Right atrium auricular region (tissue), 2 donors: ENCODE measurements at regions not wholly inside any gene's neighbourhood (a gene's known extent, or its start where the extent isn't known, plus 50 kb on each side); places are given as distances from the start of the nearest gene placed in this dataset.

Source experiments
- DNase-seq: peaks from one replicate; pipeline ENCODE4 v3.0.0-alpha.2; 2019; ENCODE audit warnings: low spot score
- H3K27ac ChIP-seq, 2 donors: fragments of 200-600 bp; sonication (generic); 1 replicate in 1 of 2; 2 replicates in 1 of 2; pipeline ENCODE4 v1.5.1; 2016 to 2019
- H3K27me3 ChIP-seq, 2 donors: fragments of 200-600 bp; sonication (generic); one replicate each; pipeline versions ENCODE4 v1.5.1 to v1.6.0; 2017 to 2019
- H3K36me3 ChIP-seq: fragments of 200-600 bp; sonication (generic); one replicate; pipeline ENCODE4 v1.5.1; 2016
- H3K4me1 ChIP-seq, 2 donors: fragments of 200-600 bp; sonication (generic); one replicate each; pipeline versions ENCODE4 v1.5.1 to v1.6.0; 2017 to 2019
- H3K4me3 ChIP-seq, 2 donors: fragments of 200-600 bp; sonication (generic); 1 replicate in 1 of 2; 2 replicates in 1 of 2; pipeline ENCODE4 v1.5.1; 2017 to 2019; ENCODE audit warnings: mild to moderate bottlenecking in 1 of 2, moderate library complexity in 1 of 2
- H3K9me3 ChIP-seq, 2 donors: fragments of 200-600 bp; sonication (generic); one replicate each; pipeline ENCODE4 v1.5.1; 2019
- CTCF ChIP-seq, 2 donors: fragments of 200-600 bp; sonication (generic); IDR thresholded peaks; one replicate each; pipeline ENCODE4 v1.5.1; 2019; ENCODE audit warnings: antibody characterized with exemption in 2 of 2

GRCh38 chr3:163915280-163915679 is 1163.0 kb downstream of the SI start:
- H3K36me3 ChIP-seq: no peaks in the 10 kb centered on the region
- no peak overlapping the region for H3K27ac ChIP-seq
- no peak for TF ChIP-seq CTCF (IDR thresholded peaks at IDR 0.05)
- H3K4me3 ChIP-seq: no peak overlapping the region
- no peaks in the 10 kb centered on the region for H3K4me1 ChIP-seq
- no peaks in the 10 kb centered on the region for H3K9me3 ChIP-seq
- H3K27me3 ChIP-seq: no peaks in the 10 kb centered on the region
- DNase-seq: no peak

GRCh38 chr3:163914567-163914966 is 1163.7 kb downstream of the SI start:
- DNase-seq: no peak
- Histone ChIP-seq H3K4me3 (no peak overlapping the region), H3K27me3 (no peaks in the 10 kb centered on the region), H3K36me3 (no peaks in the 10 kb centered on the region), H3K9me3 (no peaks in the 10 kb centered on the region), H3K27ac (no peak overlapping the region), H3K4me1 (no peaks in the 10 kb centered on the region)
- no peak for TF ChIP-seq CTCF (IDR thresholded peaks at IDR 0.05)

GRCh38 chr3:163891771-163892170 is 1186.5 kb downstream of the SI start:
- TF ChIP-seq CTCF (IDR thresholded peaks at IDR 0.05): no peak
- Histone ChIP-seq H3K27ac (no peak overlapping the region), H3K36me3 (no peaks in the 10 kb centered on the region)

GRCh38 chr3:163890661-163891060 is 1187.6 kb downstream of the SI start:
- Histone ChIP-seq H3K4me1 (no peaks in the 10 kb centered on the region), H3K36me3 (no peaks in the 10 kb centered on the region), H3K27me3 (no peaks in the 10 kb centered on the region), H3K9me3 (no peaks in the 10 kb centered on the region), H3K27ac (no peak overlapping the region), H3K4me3 (no peak overlapping the region)
- DNase-seq: no peak
- TF ChIP-seq CTCF (IDR thresholded peaks at IDR 0.05): no peak

More at GRCh38 chr3:163891771-163892170, 1186.5 kb downstream of the SI start:
- DNase-seq: no peak
- Histone ChIP-seq H3K27me3 (no peaks in the 10 kb centered on the region), H3K4me3 (no peak overlapping the region), H3K4me1 (no peaks in the 10 kb centered on the region), H3K9me3 (no peaks in the 10 kb centered on the region)

- no peak for TF ChIP-seq CTCF (IDR thresholded peaks at IDR 0.05)
- Histone ChIP-seq H3K9me3 (peaks cover 0 to 17% of the 10 kb centered on the region in 2 donors), H3K27me3 (no peaks in the 10 kb centered on the region), H3K4me1 (no peaks in the 10 kb centered on the region), H3K4me3 (no peak overlapping the region), H3K36me3 (no peaks in the 10 kb centered on the region), H3K27ac (no peak overlapping the region)
- DNase-seq: no peak
These were observed 1199.1 kb downstream of the SI start for GRCh38 chr3:163879172-163879571.

- Histone ChIP-seq H3K4me1 (no peaks in the 10 kb centered on the region), H3K4me3 (no peak overlapping the region), H3K36me3 (no peaks in the 10 kb centered on the region), H3K27ac (no peak overlapping the region), H3K9me3 (peaks cover 0 to 21% of the 10 kb centered on the region in 2 donors), H3K27me3 (no peaks in the 10 kb centered on the region)
- TF ChIP-seq CTCF (IDR thresholded peaks at IDR 0.05): no peak
- no peak for DNase-seq
These were observed 1199.9 kb downstream of the SI start for GRCh38 chr3:163878396-163878795.
